ENCODE measurements at regions not wholly inside any gene's neighbourhood (a gene's known extent, or its start where the extent isn't known, plus 50 kb on each side); places are given as distances from the start of the nearest gene placed in this dataset.

DNA sequence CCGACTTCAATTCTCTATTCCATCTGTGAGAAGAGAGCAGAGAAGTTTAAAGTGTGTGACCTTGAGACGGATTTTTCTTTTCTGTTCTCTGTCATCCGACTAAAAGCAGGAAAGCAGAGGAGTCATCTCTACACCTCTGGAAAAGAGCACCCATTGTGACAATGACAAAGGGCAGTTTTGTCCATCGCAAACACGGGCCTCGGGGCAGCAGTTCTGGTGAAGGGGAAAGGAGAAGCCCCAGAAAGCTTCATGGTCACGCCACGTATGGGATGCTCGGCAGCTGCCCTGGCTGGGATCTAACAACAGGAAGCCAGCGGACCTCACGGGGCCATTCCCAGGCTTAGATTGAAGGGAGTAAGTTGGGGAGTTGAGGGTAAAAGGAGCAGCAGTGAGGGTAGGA, 52.0 kb upstream of the HBS1L start:
- TF ChIP-seq, protein P1, sequence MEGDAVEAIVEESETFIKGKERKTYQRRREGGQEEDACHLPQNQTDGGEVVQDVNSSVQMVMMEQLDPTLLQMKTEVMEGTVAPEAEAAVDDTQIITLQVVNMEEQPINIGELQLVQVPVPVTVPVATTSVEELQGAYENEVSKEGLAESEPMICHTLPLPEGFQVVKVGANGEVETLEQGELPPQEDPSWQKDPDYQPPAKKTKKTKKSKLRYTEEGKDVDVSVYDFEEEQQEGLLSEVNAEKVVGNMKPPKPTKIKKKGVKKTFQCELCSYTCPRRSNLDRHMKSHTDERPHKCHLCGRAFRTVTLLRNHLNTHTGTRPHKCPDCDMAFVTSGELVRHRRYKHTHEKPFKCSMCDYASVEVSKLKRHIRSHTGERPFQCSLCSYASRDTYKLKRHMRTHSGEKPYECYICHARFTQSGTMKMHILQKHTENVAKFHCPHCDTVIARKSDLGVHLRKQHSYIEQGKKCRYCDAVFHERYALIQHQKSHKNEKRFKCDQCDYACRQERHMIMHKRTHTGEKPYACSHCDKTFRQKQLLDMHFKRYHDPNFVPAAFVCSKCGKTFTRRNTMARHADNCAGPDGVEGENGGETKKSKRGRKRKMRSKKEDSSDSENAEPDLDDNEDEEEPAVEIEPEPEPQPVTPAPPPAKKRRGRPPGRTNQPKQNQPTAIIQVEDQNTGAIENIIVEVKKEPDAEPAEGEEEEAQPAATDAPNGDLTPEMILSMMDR (IDR thresholded peaks at IDR 0.05): no peak
- Histone ChIP-seq H3K36me3 (no peaks in the 10 kb centered on the region), H3K27ac (no peak overlapping the region), H3K27me3 (no peaks in the 10 kb centered on the region), H3K9me3 (no peaks in the 10 kb centered on the region), H3K4me3 (no peak overlapping the region), H3K4me1 (no peaks in the 10 kb centered on the region)
- DNase-seq (no peak), ATAC-seq (no peak)
- intact Hi-C loops (cut with DNase I): no loop called here

DNA sequence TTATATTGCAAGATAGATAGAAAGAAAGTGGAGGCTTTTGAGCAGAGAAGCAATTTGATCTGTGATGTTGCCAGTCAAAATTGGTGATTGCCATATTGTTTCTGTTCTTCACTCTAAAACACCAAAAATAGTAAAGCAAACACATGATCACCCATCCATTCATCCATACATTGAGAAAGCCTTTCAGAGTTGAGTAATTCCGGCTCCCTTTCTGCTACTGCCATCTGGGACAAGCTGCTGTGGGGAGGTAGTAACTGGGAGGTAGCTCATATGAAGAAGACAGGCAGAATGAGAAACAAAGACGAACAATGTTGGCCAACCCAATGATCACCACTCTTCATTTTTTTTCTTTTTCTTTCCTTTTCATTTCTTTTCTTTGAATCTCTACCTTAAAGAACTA, 51.1 kb upstream of the HBS1L start:
- intact Hi-C loops (cut with DNase I): no loop called here
- no peaks in the 10 kb centered on the region for H3K4me1 ChIP-seq
- no peak overlapping the region for H3K4me3 ChIP-seq
- H3K9me3 ChIP-seq: no peaks in the 10 kb centered on the region
- ATAC-seq: no peak
- DNase-seq: no peak
- no peaks in the 10 kb centered on the region for H3K36me3 ChIP-seq
- H3K27me3 ChIP-seq: no peaks in the 10 kb centered on the region
- no peak overlapping the region for H3K27ac ChIP-seq
- TF ChIP-seq, protein P1 (IDR thresholded peaks at IDR 0.05): no peak

DNA sequence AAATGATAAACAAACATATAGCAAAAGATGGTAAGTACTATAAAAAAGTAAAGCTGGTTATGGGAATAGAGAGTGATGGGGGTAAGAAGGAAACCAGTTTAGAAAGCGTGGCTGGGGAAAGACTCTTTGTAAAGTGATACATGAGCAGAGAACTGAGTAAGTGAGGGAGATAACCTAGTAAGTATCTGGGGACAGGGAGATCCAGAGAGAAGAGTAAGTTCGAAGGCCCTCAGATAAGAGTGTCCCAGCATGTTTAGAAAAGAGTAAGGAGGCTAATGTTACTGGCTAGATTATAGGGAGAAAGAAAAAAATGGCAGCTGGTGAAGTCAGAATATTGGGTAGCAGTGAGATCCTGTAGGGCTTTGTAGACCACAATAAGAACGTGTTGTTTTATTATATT, 50.7 kb upstream of the HBS1L start:
- no peak for DNase-seq
- intact Hi-C loops (cut with DNase I): no loop called here
- no peak for ATAC-seq

More for the DNA sequence above, 50.7 kb upstream of the HBS1L start:
- TF ChIP-seq, protein P1 (IDR thresholded peaks at IDR 0.05): no peak
- Histone ChIP-seq H3K4me3 (no peak overlapping the region), H3K9me3 (no peaks in the 10 kb centered on the region), H3K36me3 (no peaks in the 10 kb centered on the region), H3K27ac (no peak overlapping the region), H3K4me1 (no peaks in the 10 kb centered on the region), H3K27me3 (no peaks in the 10 kb centered on the region)

All from left lung (tissue), 4 donors.